Kasumi-1 (cell line): ENCODE measurements at regions not wholly inside any gene's neighbourhood (a gene's known extent, or its start where the extent isn't known, plus 50 kb on each side); places are given as distances from the start of the nearest gene placed in this dataset.

Source experiments
- DNase-seq, 2 experiments: peaks; one replicate each; lab custom pipeline; 2025; lab: John Stamatoyannopoulos, UW

- no peak for DNase-seq
Observed at GRCh38 chr4:11342401-11342800, 86.3 kb downstream of the HS3ST1 start.

- no peak for DNase-seq
Observed at GRCh38 chr4:11341337-11342043, 87.2 kb downstream of the HS3ST1 start.

DNA sequence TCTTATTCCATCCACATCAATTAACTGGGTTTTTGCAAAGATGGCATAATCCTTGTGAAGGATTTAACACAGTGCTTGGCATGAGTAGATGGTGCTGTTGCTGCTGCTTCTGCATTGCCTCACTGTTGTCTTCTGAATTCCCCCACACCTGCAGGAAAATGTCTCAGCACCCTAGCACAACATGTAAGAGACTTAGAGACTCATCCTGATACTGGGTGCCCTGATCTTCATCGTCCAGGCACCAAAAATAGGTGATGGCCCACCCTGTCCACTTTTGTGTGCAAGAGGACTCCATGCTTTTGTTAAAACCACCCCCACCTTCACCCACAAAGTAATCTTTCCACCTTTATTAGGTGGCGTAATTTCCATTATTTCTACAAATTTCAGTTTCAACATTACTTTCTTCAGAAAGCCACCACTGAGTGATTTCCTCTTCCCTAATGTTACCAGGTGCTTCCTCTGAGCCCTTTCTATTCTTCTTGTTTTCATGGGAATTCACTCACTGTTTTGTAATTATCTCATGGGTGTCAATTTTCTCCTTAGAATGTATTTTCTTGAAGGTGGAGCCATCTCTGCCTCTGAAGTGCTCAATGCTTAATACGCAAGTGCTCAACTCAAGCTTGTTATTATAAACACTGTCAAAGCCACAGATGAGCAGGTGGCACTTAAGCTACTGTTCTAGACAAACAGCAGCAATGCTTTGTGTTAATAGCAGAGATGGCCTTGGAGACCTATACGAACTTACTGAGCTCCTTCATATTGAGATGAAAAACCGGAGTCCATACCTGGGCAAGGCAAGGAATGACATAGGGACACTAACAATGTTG lies 89.5 kb downstream of the HS3ST1 start:
- DNase-seq = no peak

GRCh38 chr4:11337287-11337686 lies 91.4 kb downstream of the HS3ST1 start:
- DNase-seq = no peak

DNA sequence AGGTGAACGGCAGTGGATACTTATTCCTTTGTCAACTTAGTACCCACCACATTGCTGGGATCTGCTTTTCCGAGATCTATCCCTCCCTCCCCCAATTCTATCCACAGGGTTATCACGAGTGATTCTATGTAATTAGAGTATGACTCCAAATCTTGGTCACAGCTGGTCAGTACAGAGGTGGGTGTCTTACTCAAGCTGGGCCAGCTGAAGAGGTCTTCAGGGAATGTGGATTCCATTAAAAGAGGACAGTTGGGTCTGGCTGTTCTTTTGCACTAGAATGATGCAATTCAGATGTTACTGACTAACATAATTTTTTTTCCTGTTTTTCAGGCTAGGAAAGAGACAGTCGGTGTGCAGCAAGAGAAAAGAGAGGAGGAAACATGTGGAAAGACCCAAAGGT lies 92.3 kb downstream of the HS3ST1 start:
- no peak for DNase-seq

GRCh38 chr4:11334887-11335286 lies 93.8 kb downstream of the HS3ST1 start:
- no peak for DNase-seq

- DNase-seq = no peak
Observed at GRCh38 chr4:11328401-11328800, 100.3 kb downstream of the HS3ST1 start.

DNA sequence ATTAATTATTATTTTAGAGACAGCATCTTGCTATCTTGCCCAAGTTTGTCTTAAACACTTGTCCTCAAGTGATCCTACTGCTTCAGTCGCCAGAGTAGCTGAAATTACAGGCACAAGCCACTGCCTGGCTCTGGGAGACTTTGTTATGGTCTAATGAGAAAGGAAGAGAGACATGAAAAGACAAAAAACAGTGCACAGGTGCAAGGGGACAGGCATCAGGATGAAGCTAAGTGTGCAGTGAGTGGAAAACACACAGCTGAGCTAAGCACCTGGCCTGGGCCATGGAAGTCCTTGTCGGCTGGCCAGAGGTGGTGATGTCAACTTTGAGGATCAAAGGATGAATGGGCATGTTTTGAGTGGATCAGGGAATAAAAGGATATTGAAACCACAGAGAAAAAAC lies 102.7 kb downstream of the HS3ST1 start:
- no peak for DNase-seq

DNA sequence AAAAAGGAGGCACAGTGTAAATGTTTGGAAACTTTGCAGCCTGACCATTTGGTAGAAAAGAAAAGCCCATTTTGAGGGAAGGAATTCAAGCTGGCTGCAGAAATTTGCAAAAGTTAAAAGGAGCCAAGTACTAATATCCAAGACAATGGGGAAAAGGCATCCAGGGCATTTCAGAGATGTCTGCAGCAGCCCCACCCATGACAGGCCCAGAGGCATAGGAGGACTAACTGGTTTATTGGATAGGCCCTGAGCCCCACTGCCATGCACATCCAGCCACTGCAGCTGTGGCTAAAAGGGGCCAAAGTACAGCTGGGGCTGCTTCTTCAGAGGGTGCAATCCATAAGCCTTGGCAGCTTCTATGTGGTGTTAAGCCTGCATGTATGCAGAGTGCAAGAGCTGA lies 104.9 kb downstream of the HS3ST1 start:
- DNase-seq = no peak

DNA sequence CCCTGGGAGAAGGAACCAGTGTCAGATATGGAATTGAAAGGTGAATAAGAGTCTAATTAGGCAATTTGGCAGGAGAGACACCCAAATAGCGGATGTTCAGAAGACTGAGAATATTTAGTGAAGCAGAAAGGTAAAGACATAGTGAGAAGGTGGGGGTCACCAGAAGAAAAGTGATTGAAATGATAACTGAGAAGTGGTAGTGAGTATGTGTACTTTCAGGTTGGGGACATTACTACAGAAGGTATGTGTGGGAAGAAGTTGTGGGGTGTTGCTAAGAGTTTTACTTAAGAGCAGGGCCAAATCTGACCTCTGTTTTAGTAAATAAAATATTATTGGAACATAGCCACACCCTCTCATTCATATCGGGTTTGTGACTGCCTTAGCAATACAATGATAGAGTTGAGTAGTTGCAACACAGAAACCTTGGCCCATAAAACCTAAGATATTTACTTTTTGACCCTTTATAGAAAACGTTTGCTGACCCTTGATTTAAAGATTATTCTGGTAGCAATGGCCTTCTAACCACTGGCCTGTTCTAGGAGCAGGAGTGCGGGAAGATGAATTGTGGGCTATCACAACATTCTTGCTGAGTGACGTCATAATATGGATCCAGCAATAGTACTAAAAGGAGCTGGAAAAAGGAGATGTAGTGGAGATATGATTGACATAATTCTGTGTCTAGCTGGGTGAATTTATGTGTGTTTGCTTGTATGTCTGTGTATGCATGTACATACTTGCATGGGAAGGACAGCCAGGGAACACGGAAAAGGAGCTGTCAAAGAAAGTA lies 115.3 kb downstream of the HS3ST1 start:
- no peak for DNase-seq

DNA sequence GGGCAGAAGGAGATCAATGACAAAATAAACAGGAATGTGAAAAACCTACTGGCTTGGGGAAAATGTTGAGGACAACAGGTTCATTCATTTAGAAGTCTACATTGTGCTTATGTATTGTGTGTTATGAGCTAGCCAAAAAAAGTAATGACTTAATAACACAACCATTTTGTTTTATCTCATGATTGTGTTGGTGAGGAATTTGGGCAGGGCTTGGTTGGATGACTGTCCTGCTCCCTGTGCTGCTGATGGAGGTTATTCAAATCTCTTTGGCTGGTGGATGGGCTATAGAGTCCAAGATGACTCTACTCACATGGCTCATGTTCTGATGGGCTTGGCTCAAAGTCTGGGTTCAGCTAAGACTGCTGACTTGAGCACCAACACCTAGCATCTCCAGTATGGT lies 116.3 kb downstream of the HS3ST1 start:
- no peak for DNase-seq

- DNase-seq = no peak
Observed at GRCh38 chr4:11301075-11301660, 127.5 kb downstream of the HS3ST1 start.

- DNase-seq = no peak
Observed at GRCh38 chr4:11299836-11300235, 128.9 kb downstream of the HS3ST1 start.

DNA sequence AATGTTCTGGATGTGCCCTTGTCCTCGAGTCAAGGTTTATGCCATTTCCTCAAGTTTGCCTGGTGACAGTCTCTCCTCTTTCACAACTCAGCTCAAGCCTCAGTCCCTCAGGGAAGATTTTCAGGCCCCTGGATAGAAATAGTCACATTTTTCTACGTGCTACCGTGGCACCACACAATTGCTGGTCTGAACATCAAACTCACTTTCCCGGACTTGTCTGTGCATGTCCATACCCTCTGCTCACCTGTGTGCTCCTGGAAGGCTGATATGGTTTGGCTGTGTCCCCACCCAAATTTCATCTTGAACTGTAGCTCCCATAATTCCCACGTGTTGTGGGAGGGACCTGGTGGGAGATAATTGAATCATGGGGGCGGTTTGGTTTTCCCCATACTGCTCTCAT lies 129.7 kb downstream of the HS3ST1 start:
- no peak for DNase-seq

GRCh38 chr4:11298451-11298850 lies 130.2 kb downstream of the HS3ST1 start:
- no peak for DNase-seq

DNA sequence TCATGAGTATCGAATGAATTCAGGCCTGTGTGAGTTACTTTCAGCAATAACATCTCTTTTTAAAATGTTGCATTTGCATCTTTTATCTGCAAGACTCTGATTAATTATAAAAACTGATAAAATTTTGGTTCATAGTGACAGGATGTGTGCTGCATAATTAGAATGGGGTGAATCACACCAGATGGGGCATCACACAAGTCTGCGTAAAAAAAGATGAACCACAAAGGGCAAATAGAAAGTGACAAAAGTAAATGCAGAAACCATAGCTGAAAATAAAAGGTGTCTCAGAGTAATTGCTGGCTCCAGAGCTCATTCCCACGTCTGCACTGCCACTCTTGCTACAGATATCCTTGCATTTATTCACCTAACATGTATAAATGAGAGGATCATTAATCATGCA lies 131.1 kb downstream of the HS3ST1 start:
- no peak for DNase-seq

GRCh38 chr4:11297201-11297600 lies 131.5 kb downstream of the HS3ST1 start:
- DNase-seq = no peak

GRCh38 chr4:11293866-11294265 lies 134.8 kb downstream of the HS3ST1 start:
- DNase-seq = no peak

- DNase-seq = no peak
Observed at GRCh38 chr4:11287055-11287454, 141.6 kb downstream of the HS3ST1 start.

- DNase-seq = no peak
Observed at GRCh38 chr4:11286533-11286932, 142.2 kb downstream of the HS3ST1 start.

DNA sequence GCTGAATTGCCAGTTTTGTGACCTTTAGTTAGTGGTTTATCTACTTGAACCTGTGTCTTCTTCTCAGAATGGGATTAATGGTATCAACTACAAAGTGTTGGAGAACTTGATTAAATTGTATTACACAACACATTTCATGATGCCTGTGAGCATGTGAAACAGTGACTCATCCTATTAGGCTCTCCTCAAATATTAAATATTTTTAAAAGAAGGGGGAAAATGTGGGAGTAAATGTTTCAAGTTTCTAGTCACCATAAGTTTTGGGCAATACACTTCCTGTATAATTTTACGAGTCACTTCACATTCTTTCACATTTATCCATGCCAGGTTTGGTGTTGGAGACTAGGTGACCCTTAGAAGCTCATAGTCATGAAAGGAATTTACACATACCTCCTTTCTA lies 147.0 kb downstream of the HS3ST1 start:
- DNase-seq = no peak

DNA sequence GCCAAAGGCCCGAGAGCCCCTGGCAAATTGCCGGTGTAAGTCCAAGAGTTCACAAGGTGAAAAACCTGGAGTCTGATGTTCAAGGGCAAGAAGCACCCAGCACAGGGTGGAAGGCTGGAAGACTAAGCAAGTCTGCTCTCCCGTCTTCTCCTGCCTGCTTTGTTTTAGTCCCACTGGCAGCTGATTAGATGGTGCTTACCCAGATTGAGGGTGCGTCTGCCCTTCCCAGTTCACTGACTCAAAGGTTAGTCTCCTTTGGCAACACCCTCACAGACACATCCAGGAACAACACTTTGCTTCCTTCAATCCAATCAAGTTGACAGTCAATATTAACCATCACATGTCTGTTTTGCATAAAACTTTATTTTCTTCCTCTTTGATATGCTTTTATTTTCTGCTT lies 157.4 kb downstream of the HS3ST1 start:
- DNase-seq = no peak
